Kidney epithelial cell (primary cell): ENCODE measurements at regions not wholly inside any gene's neighbourhood (a gene's known extent, or its start where the extent isn't known, plus 50 kb on each side); places are given as distances from the start of the nearest gene placed in this dataset.
"Not testable (repeated sequence)": the region's sequence is repeated elsewhere in the genome, so short reads cannot be mapped to it uniquely, and the experiment has no call there.

ENCODE experiments used
- DNase-seq: peaks from one replicate; pipeline ENCODE4 v3.0.0-alpha.2; 2010; ENCODE audit warnings: low read depth
- H3K27me3 ChIP-seq: 2 replicates; pipeline ENCODE4 v1.6.0; 2011; ENCODE audit warnings: low read length; ENCODE audit not compliant: control insufficient read depth, insufficient read depth
- H3K36me3 ChIP-seq: 2 replicates; pipeline ENCODE4 v1.5.1; 2011; ENCODE audit warnings: low read length; ENCODE audit not compliant: control insufficient read depth, insufficient read depth
- H3K4me3 ChIP-seq: 2 replicates; pipeline ENCODE4 v1.5.1; 2011; ENCODE audit warnings: low read depth, mild to moderate bottlenecking, control low read depth, low read length
- TF ChIP-seq, protein P1 (sequence below): IDR thresholded peaks from 2 replicates; pipeline ENCODE4 v1.5.1; 2011; ENCODE audit warnings: mild to moderate bottlenecking, moderate library complexity, low read length, control low read depth, inconsistent platforms; ENCODE audit not compliant: insufficient read depth, poor library complexity, severe bottlenecking

DNA sequence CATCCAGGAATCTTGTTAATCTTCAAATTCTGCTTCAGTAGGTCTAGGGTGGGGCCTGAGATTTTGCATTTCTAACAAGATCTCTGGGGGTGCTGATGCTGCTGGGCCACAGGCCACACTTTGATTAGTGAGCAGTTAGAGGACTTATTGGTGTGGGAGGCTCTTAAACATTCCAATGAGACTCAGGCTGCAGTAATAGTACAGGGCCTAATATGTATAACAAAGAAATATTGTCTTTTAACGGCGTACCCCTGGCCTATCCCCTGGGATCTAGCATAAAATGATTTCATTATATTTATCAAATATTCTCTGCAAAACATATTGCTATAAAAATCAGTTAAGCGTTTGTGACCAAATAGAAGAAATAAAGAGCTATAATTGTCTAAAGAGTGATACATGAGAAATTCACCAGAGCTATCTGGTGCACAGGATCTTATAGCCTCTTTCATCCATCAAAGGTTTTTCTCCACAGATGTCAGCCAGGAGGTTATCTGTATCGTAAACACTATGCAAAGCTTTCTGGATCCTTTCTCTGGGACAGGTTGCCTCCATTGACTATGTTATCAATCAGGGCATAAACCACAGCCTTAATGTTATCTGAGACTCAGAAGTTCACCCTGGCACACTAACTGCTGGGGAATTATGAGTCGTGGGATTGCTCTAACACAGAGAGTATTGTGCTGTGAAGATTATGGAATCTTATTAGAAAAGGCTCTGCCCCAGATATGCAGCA is 488.5 kb upstream of the MAP3K7 start:
- no peaks in the 10 kb centered on the region for H3K36me3 ChIP-seq
- no peaks in the 10 kb centered on the region for H3K27me3 ChIP-seq
- TF ChIP-seq, protein P1, sequence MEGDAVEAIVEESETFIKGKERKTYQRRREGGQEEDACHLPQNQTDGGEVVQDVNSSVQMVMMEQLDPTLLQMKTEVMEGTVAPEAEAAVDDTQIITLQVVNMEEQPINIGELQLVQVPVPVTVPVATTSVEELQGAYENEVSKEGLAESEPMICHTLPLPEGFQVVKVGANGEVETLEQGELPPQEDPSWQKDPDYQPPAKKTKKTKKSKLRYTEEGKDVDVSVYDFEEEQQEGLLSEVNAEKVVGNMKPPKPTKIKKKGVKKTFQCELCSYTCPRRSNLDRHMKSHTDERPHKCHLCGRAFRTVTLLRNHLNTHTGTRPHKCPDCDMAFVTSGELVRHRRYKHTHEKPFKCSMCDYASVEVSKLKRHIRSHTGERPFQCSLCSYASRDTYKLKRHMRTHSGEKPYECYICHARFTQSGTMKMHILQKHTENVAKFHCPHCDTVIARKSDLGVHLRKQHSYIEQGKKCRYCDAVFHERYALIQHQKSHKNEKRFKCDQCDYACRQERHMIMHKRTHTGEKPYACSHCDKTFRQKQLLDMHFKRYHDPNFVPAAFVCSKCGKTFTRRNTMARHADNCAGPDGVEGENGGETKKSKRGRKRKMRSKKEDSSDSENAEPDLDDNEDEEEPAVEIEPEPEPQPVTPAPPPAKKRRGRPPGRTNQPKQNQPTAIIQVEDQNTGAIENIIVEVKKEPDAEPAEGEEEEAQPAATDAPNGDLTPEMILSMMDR = no peak
- DNase-seq = no peak
- H3K4me3 ChIP-seq = no peak overlapping the region

DNA sequence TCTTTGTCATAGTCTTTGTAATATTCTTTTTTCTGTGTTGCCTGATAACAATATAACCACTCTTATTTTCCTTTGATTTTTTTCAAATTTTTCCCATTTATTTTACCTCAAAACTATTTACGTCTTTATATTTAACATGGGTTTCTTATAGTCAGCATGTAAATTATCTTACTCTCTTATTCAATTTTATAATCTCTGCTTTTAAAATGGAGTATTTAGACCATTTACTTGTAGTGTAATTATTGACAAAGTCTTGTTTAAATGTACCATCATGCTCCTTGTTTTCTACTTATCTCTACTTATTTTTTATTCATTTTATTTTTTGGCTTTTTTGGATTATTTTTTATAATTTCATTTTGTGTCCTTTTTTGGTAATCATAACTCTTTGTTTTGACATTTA is 476.5 kb upstream of the MAP3K7 start:
- DNase-seq = no peak
- Histone ChIP-seq H3K27me3 (no peaks in the 10 kb centered on the region), H3K4me3 (no peak overlapping the region), H3K36me3 (no peaks in the 10 kb centered on the region)
- TF ChIP-seq, protein P1 = no peak

DNA sequence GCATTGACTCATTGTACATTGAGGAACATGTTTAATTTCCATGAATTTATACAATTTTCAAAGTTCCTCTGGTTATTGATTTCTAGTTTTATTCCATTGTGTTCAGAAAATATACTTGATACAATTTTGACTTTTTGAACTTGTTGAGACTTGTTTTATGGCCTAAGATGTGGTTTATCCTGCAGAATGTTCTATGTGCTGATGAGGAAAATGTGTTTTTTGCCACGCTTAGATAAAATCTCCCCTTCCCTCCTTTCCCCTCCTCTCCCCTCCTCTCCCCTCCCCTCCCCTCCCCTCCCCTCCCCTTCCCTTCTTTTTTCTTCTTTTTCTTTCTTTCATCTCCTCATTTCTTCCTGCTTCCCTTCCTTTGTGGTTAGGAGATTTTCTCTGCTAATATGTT is 470.8 kb upstream of the MAP3K7 start:
- H3K27me3 ChIP-seq = no peaks in the 10 kb centered on the region
- TF ChIP-seq, protein P1 = no peak
- no peak overlapping the region for H3K4me3 ChIP-seq
- DNase-seq = no peak
- no peaks in the 10 kb centered on the region for H3K36me3 ChIP-seq

DNA sequence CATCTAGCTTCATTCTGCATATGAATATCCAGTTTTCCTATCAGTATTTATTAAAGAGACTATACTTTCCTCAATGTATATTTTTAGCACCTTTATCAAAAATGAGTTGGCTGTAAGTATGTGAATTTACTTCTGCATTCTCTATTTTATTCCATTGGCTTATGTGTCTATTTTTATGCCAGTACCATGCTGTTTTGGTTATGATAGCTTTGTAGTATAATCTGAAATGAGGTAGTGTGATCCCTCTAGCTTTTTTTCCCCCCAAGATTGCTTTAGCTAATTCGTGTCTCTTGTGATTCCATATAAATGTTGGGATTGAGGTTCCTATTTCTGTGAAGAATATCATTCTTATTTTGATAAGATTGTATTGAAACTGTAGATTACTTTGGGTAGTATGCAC is 469.1 kb upstream of the MAP3K7 start:
- Histone ChIP-seq H3K4me3 (no peak overlapping the region), H3K36me3 (no peaks in the 10 kb centered on the region), H3K27me3 (no peaks in the 10 kb centered on the region)
- TF ChIP-seq, protein P1 = no peak
- no peak for DNase-seq

DNA sequence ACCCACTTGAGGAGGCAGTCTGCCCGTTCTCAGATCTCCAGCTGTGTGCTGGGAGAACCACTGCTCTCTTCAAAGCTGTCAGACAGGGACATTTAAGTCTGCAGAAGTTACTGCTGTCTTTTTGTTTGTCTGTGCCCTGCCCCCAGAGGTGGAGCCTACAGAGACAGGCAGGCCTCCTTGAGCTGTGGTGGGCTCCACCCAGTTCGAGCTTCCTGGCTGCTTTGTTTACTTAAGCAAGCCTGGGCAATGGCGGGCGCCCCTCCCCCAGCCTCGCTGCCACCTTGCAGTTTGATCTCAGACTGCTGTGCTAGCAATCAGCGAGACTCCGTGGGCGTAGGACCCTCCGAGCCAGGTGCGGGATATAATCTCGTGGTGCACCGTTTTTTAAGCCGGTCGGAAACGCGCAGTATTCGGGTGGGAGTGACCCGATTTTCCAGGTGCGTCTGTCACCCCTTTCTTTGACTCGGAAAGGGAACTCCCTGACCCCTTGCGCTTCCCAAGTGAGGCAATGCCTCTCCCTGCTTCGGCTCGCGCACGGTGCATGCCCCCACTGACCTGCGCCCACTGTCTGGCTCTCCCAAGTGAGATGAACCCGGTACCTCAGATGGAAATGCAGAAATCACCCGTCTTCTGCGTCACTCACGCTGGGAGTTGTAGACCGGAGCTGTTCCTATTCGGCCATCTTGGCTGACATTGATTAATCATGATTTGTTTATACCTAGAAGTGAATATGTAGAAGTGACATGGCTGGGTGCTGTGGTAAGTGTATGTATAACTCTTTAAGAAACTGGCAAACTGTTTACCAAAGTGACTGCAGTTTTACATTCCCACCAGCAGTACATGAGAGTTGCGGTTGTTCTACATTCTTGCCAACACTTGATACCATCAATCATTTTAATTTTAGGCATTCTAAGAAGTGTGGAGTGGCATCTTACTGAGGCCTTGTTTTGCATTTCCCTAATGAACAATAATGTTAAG is 465.9 kb upstream of the MAP3K7 start:
- DNase-seq, H3K27me3 ChIP-seq, H3K4me3 ChIP-seq, H3K36me3 ChIP-seq: not testable (repeated sequence)

DNA sequence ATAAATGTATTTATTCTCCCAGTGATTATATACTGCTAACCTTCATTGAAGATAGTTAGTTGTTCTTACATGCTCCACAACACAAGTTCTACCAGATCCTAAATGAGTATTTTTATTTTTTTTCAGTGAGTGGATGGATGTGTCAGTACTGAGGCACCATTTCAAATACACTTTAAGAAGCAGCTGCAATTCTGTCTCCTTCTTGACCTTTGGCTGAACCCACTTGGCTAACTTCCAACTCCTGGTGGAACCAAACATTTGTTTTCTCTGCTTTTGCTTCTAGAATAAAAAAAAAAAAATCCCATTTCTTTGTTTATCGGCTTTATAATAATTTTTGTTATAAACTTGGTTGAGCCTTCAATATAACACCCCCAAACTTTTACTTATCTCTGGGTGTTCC is 458.3 kb upstream of the MAP3K7 start:
- TF ChIP-seq, protein P1 = no peak
- Histone ChIP-seq H3K4me3 (no peak overlapping the region), H3K27me3 (no peaks in the 10 kb centered on the region), H3K36me3 (no peaks in the 10 kb centered on the region)
- no peak for DNase-seq
